Spleen (tissue), 7 donors: ENCODE measurements at regions not wholly inside any gene's neighbourhood (a gene's known extent, or its start where the extent isn't known, plus 50 kb on each side); places are given as distances from the start of the nearest gene placed in this dataset.

ENCODE experiments used
- CTCF ChIP-seq, 11 experiments: fragments of 200-600 bp in 7 of 11; fragments of 450-650 bp in 4 of 11; sonication (generic) in 4 of 11; IDR thresholded peaks in 8 of 11; conservative IDR thresholded peaks in 3 of 11; 1 replicate in 7 of 11; 2 replicates in 4 of 11; pipeline versions ENCODE4 v1.4.0 to v1.8.0; 2016 to 2021; ENCODE audit warnings: antibody characterized with exemption in 11 of 11, inconsistent platforms in 4 of 11, mild to moderate bottlenecking in 1 of 11
- POLR2AphosphoS5 ChIP-seq, 3 donors: sonication (generic); formaldehyde crosslinking; IDR thresholded peaks; one replicate each; pipeline ENCODE4 v1.5.1; 2017; ENCODE audit warnings: antibody characterized with exemption in 3 of 3
- donor health status: DM: no; HTN: no; CAD: no; lungs with moderate emphysema.
- donor health status: DM: no; HTN: no; CAD: no.
- donor health status: DM: no; HTN: no; CAD: no.

GRCh38 chr13:64470751-64471150, 2759.4 kb downstream of the PCDH9 start:
- TF ChIP-seq CTCF (IDR thresholded peaks at IDR 0.05 in 8 of 11, conservative IDR thresholded peaks at IDR 0.05 in 3 of 11): no peak
- no peak for TF ChIP-seq POLR2AphosphoS5 (IDR thresholded peaks at IDR 0.05)
